OCI-LY3 (cell line): ENCODE measurements at regions not wholly inside any gene's neighbourhood (a gene's known extent, or its start where the extent isn't known, plus 50 kb on each side); places are given as distances from the start of the nearest gene placed in this dataset.

Source experiments
- CTCF ChIP-seq: fragments of 200-600, 300-600 bp; sonication (generic); IDR thresholded peaks from 2 replicates; pipeline ENCODE4 v1.5.1; 2014; ENCODE audit warnings: antibody characterized with exemption, low read length, low read depth
- EZH2phosphoT487 ChIP-seq: fragments of 200-600 bp; shearing (Covaris generic); IDR thresholded peaks from 2 replicates; pipeline ENCODE4 v1.6.1; 2018; ENCODE audit warnings: antibody characterized with exemption, mixed run types, low read depth

GRCh38 chr4:53704329-53704728, 113.0 kb upstream of the LNX1 start:
- TF ChIP-seq CTCF (no peak), EZH2phosphoT487 (no peak)
